KMS-11 (cell line): ENCODE measurements at regions not wholly inside any gene's neighbourhood (a gene's known extent, or its start where the extent isn't known, plus 50 kb on each side); places are given as distances from the start of the nearest gene placed in this dataset.

ENCODE experiments used
- H2AFZ ChIP-seq: fragments of 200-600 bp; sonication (generic); 2 replicates; pipeline ENCODE4 v1.6.1; 2016; ENCODE audit warnings: antibody characterized with exemption, mixed run types, low read depth
- H3K27ac ChIP-seq: fragments of 200-600 bp; sonication (generic); 2 replicates; pipeline ENCODE4 v1.6.1; 2016; ENCODE audit warnings: mild to moderate bottlenecking, mixed run types
- H3K27me3 ChIP-seq: fragments of 200-600 bp; sonication (generic); 2 replicates; pipeline ENCODE4 v1.6.1; 2017; ENCODE audit warnings: mild to moderate bottlenecking, low read depth, mixed run types, moderate library complexity; ENCODE audit not compliant: insufficient read depth
- H3K36me3 ChIP-seq: fragments of 200-600 bp; sonication (generic); 2 replicates; pipeline ENCODE4 v1.6.1; 2017; ENCODE audit warnings: mild to moderate bottlenecking, mixed run types; ENCODE audit not compliant: insufficient read depth
- H3K4me1 ChIP-seq: fragments of 200-600 bp; sonication (generic); 2 replicates; pipeline ENCODE4 v1.6.1; 2016; ENCODE audit warnings: mild to moderate bottlenecking, low read depth, mixed run types; ENCODE audit not compliant: poor library complexity, severe bottlenecking
- H3K4me2 ChIP-seq: fragments of 200-600 bp; sonication (generic); 2 replicates; pipeline ENCODE4 v1.7.0; 2016; ENCODE audit warnings: mild to moderate bottlenecking, mixed run types
- H3K4me3 ChIP-seq: fragments of 200-600 bp; sonication (generic); IDR thresholded peaks from 2 replicates; pipeline ENCODE4 v1.6.1; 2017; ENCODE audit warnings: low read depth, low read length, mixed read lengths; ENCODE audit not compliant: insufficient read depth
- H3K79me2 ChIP-seq: fragments of 200-600 bp; sonication (generic); 2 replicates; pipeline ENCODE4 v1.6.1; 2016; ENCODE audit warnings: low read depth, mixed run types; ENCODE audit not compliant: insufficient read depth
- H3K9ac ChIP-seq: fragments of 200-600 bp; sonication (generic); 2 replicates; pipeline ENCODE4 v1.6.1; 2016; ENCODE audit warnings: mild to moderate bottlenecking, mixed run types
- H4K20me1 ChIP-seq: fragments of 200-600 bp; sonication (generic); 2 replicates; pipeline ENCODE4 v1.6.1; 2016; ENCODE audit warnings: mild to moderate bottlenecking, mixed run types; ENCODE audit not compliant: insufficient read depth
- TF ChIP-seq, protein P1 (sequence below): fragments of 200-600 bp; sonication (generic); conservative IDR thresholded peaks from 2 replicates; pipeline ENCODE4 v1.6.1; 2017; ENCODE audit warnings: low read depth, mild to moderate bottlenecking, antibody characterized with exemption, low read length, moderate library complexity, mixed read lengths

- H3K4me2 ChIP-seq, result no peak overlapping the region
- H3K27me3 ChIP-seq, result no peaks in the 10 kb centered on the region; the same call in 1 of the 2 replicates
- no peak overlapping the region for H3K4me3 ChIP-seq
- no peaks in the 10 kb centered on the region for H3K36me3 ChIP-seq
- no peak overlapping the region for H2AFZ ChIP-seq
- TF ChIP-seq, protein P1, sequence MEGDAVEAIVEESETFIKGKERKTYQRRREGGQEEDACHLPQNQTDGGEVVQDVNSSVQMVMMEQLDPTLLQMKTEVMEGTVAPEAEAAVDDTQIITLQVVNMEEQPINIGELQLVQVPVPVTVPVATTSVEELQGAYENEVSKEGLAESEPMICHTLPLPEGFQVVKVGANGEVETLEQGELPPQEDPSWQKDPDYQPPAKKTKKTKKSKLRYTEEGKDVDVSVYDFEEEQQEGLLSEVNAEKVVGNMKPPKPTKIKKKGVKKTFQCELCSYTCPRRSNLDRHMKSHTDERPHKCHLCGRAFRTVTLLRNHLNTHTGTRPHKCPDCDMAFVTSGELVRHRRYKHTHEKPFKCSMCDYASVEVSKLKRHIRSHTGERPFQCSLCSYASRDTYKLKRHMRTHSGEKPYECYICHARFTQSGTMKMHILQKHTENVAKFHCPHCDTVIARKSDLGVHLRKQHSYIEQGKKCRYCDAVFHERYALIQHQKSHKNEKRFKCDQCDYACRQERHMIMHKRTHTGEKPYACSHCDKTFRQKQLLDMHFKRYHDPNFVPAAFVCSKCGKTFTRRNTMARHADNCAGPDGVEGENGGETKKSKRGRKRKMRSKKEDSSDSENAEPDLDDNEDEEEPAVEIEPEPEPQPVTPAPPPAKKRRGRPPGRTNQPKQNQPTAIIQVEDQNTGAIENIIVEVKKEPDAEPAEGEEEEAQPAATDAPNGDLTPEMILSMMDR, result no peak
- H3K4me1 ChIP-seq, result no peaks in the 10 kb centered on the region
- no peaks in the 10 kb centered on the region for H4K20me1 ChIP-seq
- H3K9ac ChIP-seq, result no peak overlapping the region
- H3K27ac ChIP-seq, result no peak overlapping the region
- H3K79me2 ChIP-seq, result no peaks in the 10 kb centered on the region
Observed at GRCh38 chr17:64785011-64785421, 122.9 kb upstream of the SMURF2 start.

DNA sequence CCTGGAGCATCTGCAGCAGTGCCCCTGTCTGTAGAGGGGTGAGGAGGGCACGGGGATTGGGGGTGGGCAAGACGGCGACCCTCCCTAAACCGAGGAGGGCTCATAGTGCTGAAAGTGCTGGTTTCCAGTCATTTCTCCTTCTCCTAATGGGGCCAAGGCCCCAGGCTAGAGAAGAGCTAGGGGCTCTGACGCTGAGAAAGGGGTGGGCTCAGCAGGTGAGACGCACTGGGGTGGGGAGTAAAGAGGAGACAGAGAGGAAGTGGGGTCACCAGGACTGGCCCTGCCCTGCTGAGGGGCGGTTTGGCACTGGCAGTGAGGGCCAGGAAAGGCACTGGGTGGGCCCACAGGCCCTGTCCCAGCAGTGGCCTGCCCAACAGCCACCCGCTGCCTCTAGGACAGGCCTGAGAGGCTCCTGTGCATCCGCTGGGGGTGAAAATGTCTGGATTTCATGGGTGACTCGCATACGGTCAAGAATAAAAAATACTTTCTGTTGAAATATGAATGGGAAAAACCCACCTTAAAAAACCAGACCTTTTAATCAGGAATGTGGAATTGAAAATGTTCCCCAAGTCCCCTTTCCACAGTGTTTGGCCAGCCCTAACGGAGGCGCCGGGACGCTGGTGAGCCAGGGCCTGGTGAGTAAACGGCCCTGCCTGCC lies 122.4 kb upstream of the SMURF2 start:
- Histone ChIP-seq H3K27ac (no peak overlapping the region), H3K4me1 (no peaks in the 10 kb centered on the region), H4K20me1 (no peaks in the 10 kb centered on the region), H3K36me3 (no peaks in the 10 kb centered on the region), H3K79me2 (no peaks in the 10 kb centered on the region), H3K4me2 (no peak overlapping the region), H3K27me3 (no peaks in the 10 kb centered on the region; the same call in 1 of the 2 replicates), H3K9ac (no peak overlapping the region), H2AFZ (no peak overlapping the region), H3K4me3 (no peak overlapping the region)
- TF ChIP-seq, protein P1, result no peak

DNA sequence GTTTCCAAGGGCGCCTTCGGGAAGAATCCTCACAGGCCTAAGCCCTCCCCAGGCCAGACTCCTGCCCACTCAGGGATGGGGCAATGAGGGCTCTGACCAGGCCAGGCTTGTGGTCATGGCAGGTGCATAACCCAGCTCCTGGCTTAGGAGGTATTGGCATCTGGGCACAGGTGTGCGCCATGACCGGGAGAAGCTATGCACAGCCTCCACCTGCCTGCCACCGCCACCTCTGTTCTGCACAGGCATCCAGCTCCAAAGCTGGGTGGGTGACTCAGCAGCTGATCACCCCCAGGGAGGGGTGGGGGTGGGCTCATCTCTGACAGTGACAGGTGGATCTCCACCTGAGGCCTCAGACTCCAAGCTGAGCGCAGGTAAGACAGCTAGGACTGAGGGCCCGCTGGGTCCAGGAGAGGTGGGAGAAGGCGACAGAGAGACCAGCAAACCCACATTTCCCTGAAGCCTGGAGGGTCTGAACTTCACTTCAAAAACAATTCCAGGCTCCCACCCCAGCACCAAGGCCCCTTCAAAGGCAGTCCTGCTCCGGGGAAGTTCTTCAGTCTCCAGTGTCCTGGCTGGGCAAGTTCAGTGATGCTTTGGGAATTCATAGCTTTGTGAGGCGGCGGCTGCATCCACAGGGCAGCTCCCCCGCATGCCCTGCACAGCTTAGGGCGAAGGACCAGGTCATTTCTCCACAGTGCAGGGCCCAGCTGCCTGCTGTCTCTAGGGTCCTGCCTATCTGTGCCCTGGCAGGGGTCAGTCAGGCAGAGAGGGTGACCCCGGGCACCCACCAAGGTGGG lies 121.6 kb upstream of the SMURF2 start:
- H4K20me1 ChIP-seq, result no peaks in the 10 kb centered on the region
- no peak overlapping the region for H3K9ac ChIP-seq
- no peaks in the 10 kb centered on the region for H3K4me1 ChIP-seq
- H3K4me2 ChIP-seq, result no peak overlapping the region
- H3K27ac ChIP-seq, result no peak overlapping the region
- TF ChIP-seq, protein P1, result no peak
- no peak overlapping the region for H3K4me3 ChIP-seq
- H2AFZ ChIP-seq, result no peak overlapping the region
- no peaks in the 10 kb centered on the region; the same call in 1 of the 2 replicates for H3K27me3 ChIP-seq
- H3K36me3 ChIP-seq, result no peaks in the 10 kb centered on the region
- H3K79me2 ChIP-seq, result no peaks in the 10 kb centered on the region

GRCh38 chr17:64783031-64783461 lies 120.9 kb upstream of the SMURF2 start:
- no peak overlapping the region for H3K27ac ChIP-seq
- H3K9ac ChIP-seq, result no peak overlapping the region
- H4K20me1 ChIP-seq, result no peaks in the 10 kb centered on the region
- H3K27me3 ChIP-seq, result no peaks in the 10 kb centered on the region; the same call in 1 of the 2 replicates
- H3K4me2 ChIP-seq, result no peak overlapping the region
- TF ChIP-seq, protein P1, result no peak
- H2AFZ ChIP-seq, result no peak overlapping the region
- H3K36me3 ChIP-seq, result no peaks in the 10 kb centered on the region
- H3K4me1 ChIP-seq, result peaks cover 2% of the 10 kb centered on the region
- no peak overlapping the region for H3K4me3 ChIP-seq
- H3K79me2 ChIP-seq, result no peaks in the 10 kb centered on the region
